Smooth muscle cell (in vitro differentiated cells): ENCODE measurements at regions not wholly inside any gene's neighbourhood (a gene's known extent, or its start where the extent isn't known, plus 50 kb on each side); places are given as distances from the start of the nearest gene placed in this dataset.

Source experiments
- DNase-seq: peaks from one replicate; lab custom pipeline; 2025; ENCODE audit not compliant: unreplicated experiment; lab: John Stamatoyannopoulos, UW
- H2AFZ ChIP-seq: fragments of 200-600 bp; sonication (generic); 2 replicates; pipeline ENCODE4 v1.6.0; 2016; ENCODE audit warnings: antibody characterized with exemption, low read depth, mild to moderate bottlenecking
- H3F3A ChIP-seq: fragments of 200-600 bp; sonication (generic); 2 replicates; pipeline ENCODE4 v1.6.0; 2017; ENCODE audit warnings: antibody characterized with exemption, low read depth
- H3K27ac ChIP-seq: fragments of 200-600 bp; sonication (generic); 2 replicates; pipeline ENCODE4 v1.5.1; 2016; ENCODE audit warnings: low read depth, mild to moderate bottlenecking
- H3K27me3 ChIP-seq: fragments of 200-600 bp; sonication (generic); 2 replicates; pipeline ENCODE4 v1.6.1; 2016; ENCODE audit warnings: low read depth, mild to moderate bottlenecking
- H3K36me3 ChIP-seq: fragments of 200-600 bp; sonication (generic); 2 replicates; pipeline ENCODE4 v1.5.1; 2016; ENCODE audit warnings: low read depth
- H3K4me1 ChIP-seq: fragments of 200-600 bp; sonication (generic); 2 replicates; pipeline ENCODE4 v1.5.1; 2016; ENCODE audit warnings: low read depth
- H3K4me2 ChIP-seq: fragments of 200-600 bp; sonication (generic); 2 replicates; pipeline ENCODE4 v1.6.0; 2016; ENCODE audit warnings: mild to moderate bottlenecking
- H3K4me3 ChIP-seq: fragments of 200-600 bp; sonication (generic); 2 replicates; pipeline ENCODE4 v1.5.1; 2016; ENCODE audit warnings: mild to moderate bottlenecking
- H3K79me2 ChIP-seq: fragments of 200-600 bp; sonication (generic); 2 replicates; pipeline ENCODE4 v1.6.0; 2016; ENCODE audit warnings: low read depth, mild to moderate bottlenecking
- H3K9ac ChIP-seq: fragments of 200-600 bp; sonication (generic); 2 replicates; pipeline ENCODE4 v1.6.0; 2016; ENCODE audit warnings: low read depth
- H3K9me3 ChIP-seq: fragments of 200-600 bp; sonication (generic); replicated peaks from 2 replicates; pipeline ENCODE4 v1.5.1; 2016; ENCODE audit warnings: low read depth
- H4K20me1 ChIP-seq: fragments of 200-600 bp; sonication (generic); 2 replicates; pipeline ENCODE4 v1.6.0; 2016; ENCODE audit warnings: low read depth
- WGBS: methylation state at CpG from one replicate; pipeline ENCODE4 v1.1.7; 2016; ENCODE audit warnings: low lambda C conversion rate; 5-methylcytosine and 5-hydroxymethylcytosine counted together
- TF ChIP-seq, protein P1 (sequence below): fragments of 200-600 bp; sonication (generic); IDR thresholded peaks from 2 replicates; pipeline ENCODE4 v1.5.1; 2017; ENCODE audit warnings: borderline replicate concordance, mild to moderate bottlenecking, antibody characterized with exemption; ENCODE audit not compliant: insufficient read depth, poor library complexity, severe bottlenecking

- H3K4me1 ChIP-seq: no peaks in the 10 kb centered on the region
- no peaks in the 10 kb centered on the region for H3K36me3 ChIP-seq
These were observed 194.5 kb upstream of the CDH4 start for GRCh38 chr20:61057443-61058121.

GRCh38 chr20:61061981-61062380 lies 190.1 kb upstream of the CDH4 start:
- Histone ChIP-seq H4K20me1 (no peaks in the 10 kb centered on the region), H2AFZ (no peak overlapping the region), H3F3A (no peaks in the 10 kb centered on the region), H3K27ac (no peak overlapping the region), H3K36me3 (no peaks in the 10 kb centered on the region), H3K9me3 (no peaks in the 10 kb centered on the region), H3K9ac (no peak overlapping the region), H3K27me3 (peaks cover 3% of the 10 kb centered on the region), H3K4me1 (no peaks in the 10 kb centered on the region), H3K4me3 (no peak overlapping the region), H3K79me2 (no peaks in the 10 kb centered on the region), H3K4me2 (no peak overlapping the region)
- 84% methylated on average over 6 of the region's 6 CpGs for WGBS
- TF ChIP-seq, protein P1, sequence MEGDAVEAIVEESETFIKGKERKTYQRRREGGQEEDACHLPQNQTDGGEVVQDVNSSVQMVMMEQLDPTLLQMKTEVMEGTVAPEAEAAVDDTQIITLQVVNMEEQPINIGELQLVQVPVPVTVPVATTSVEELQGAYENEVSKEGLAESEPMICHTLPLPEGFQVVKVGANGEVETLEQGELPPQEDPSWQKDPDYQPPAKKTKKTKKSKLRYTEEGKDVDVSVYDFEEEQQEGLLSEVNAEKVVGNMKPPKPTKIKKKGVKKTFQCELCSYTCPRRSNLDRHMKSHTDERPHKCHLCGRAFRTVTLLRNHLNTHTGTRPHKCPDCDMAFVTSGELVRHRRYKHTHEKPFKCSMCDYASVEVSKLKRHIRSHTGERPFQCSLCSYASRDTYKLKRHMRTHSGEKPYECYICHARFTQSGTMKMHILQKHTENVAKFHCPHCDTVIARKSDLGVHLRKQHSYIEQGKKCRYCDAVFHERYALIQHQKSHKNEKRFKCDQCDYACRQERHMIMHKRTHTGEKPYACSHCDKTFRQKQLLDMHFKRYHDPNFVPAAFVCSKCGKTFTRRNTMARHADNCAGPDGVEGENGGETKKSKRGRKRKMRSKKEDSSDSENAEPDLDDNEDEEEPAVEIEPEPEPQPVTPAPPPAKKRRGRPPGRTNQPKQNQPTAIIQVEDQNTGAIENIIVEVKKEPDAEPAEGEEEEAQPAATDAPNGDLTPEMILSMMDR: no peak
- no peak for DNase-seq

More at GRCh38 chr20:61057443-61058121, 194.5 kb upstream of the CDH4 start:
- H3K79me2 ChIP-seq: no peaks in the 10 kb centered on the region
- no peak overlapping the region for H3K4me3 ChIP-seq
- peaks cover 3% of the 10 kb centered on the region for H3K27me3 ChIP-seq
- H3K27ac ChIP-seq: no peak overlapping the region
- H3F3A ChIP-seq: no peaks in the 10 kb centered on the region
- H3K9ac ChIP-seq: no peak overlapping the region
- WGBS: 85% methylated on average over 20 of the region's 20 CpGs
- DNase-seq: no peak
- H2AFZ ChIP-seq: no peak overlapping the region
- TF ChIP-seq, protein P1: no peak
- no peak overlapping the region for H3K4me2 ChIP-seq
- H4K20me1 ChIP-seq: no peaks in the 10 kb centered on the region
- H3K9me3 ChIP-seq: no peaks in the 10 kb centered on the region

- no peaks in the 10 kb centered on the region for H3K27me3 ChIP-seq
- H3K36me3 ChIP-seq: no peaks in the 10 kb centered on the region
- no peaks in the 10 kb centered on the region for H3K4me1 ChIP-seq
- no peaks in the 10 kb centered on the region for H4K20me1 ChIP-seq
- 78% methylated on average over 10 of the region's 10 CpGs for WGBS
- TF ChIP-seq, protein P1: no peak
- no peaks in the 10 kb centered on the region for H3F3A ChIP-seq
- no peak overlapping the region for H3K9ac ChIP-seq
- H3K79me2 ChIP-seq: no peaks in the 10 kb centered on the region
- no peaks in the 10 kb centered on the region for H3K9me3 ChIP-seq
- H3K27ac ChIP-seq: no peak overlapping the region
- H3K4me3 ChIP-seq: no peak overlapping the region
- H2AFZ ChIP-seq: no peak overlapping the region
- no peak for DNase-seq
- H3K4me2 ChIP-seq: no peak overlapping the region
These were observed 186.2 kb upstream of the CDH4 start for GRCh38 chr20:61065853-61066252.

DNA sequence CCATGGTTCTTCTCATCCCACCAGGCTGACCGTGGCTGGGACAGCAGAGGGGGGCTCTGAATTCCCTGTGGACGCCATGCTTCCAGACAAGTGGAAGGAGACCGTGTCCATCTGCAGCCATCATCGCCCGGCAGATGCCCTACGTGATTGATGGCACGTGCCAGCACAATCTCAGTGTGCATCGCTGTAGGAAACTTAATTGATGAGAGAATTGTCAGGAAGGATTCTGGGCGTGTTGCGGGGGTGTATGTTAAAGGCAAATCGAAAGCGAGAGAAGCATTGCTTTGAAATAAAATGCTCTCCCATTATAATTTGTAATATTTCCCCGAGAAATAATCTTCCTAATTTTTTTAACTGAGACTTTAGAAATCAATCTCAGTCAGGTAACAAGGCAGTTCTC lies 185.5 kb upstream of the CDH4 start:
- 86% methylated on average over 13 of the region's 13 CpGs for WGBS
- H3K9ac ChIP-seq: no peak overlapping the region
- no peaks in the 10 kb centered on the region for H3K79me2 ChIP-seq
- no peaks in the 10 kb centered on the region for H3F3A ChIP-seq
- H3K36me3 ChIP-seq: no peaks in the 10 kb centered on the region
- no peaks in the 10 kb centered on the region for H3K27me3 ChIP-seq
- no peak overlapping the region for H3K27ac ChIP-seq
- TF ChIP-seq, protein P1: no peak
- no peak overlapping the region for H3K4me3 ChIP-seq
- H2AFZ ChIP-seq: no peak overlapping the region
- H3K4me2 ChIP-seq: no peak overlapping the region
- no peaks in the 10 kb centered on the region for H3K9me3 ChIP-seq
- DNase-seq: no peak
- no peaks in the 10 kb centered on the region for H4K20me1 ChIP-seq
- H3K4me1 ChIP-seq: no peaks in the 10 kb centered on the region
